ENCODE measurements at regions not wholly inside any gene's neighbourhood (a gene's known extent, or its start where the extent isn't known, plus 50 kb on each side); places are given as distances from the start of the nearest gene placed in this dataset.

DNA sequence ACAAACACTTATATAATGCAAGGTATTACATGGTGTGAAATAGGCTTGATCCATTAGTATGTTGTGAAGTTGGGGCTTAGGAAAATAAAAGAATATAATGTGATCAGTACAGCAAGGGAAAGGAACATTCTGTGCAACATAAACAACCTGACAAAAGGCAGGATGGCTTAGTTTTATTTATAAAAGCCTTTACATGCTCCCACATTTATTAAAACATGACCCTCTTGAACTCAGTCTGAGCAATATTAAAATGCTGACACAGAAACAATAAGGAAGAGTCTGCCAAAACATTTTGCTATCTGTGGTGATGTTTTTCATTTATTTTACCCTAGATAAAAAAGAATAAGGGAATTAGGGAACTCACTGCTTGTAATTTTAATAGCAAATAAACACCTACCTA, 519.7 kb downstream of the PCDH7 start:
- TF ChIP-seq, protein P1, sequence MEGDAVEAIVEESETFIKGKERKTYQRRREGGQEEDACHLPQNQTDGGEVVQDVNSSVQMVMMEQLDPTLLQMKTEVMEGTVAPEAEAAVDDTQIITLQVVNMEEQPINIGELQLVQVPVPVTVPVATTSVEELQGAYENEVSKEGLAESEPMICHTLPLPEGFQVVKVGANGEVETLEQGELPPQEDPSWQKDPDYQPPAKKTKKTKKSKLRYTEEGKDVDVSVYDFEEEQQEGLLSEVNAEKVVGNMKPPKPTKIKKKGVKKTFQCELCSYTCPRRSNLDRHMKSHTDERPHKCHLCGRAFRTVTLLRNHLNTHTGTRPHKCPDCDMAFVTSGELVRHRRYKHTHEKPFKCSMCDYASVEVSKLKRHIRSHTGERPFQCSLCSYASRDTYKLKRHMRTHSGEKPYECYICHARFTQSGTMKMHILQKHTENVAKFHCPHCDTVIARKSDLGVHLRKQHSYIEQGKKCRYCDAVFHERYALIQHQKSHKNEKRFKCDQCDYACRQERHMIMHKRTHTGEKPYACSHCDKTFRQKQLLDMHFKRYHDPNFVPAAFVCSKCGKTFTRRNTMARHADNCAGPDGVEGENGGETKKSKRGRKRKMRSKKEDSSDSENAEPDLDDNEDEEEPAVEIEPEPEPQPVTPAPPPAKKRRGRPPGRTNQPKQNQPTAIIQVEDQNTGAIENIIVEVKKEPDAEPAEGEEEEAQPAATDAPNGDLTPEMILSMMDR (IDR thresholded peaks at IDR 0.05), result no peak
- TF ChIP-seq POLR2A (IDR thresholded peaks at IDR 0.05), result no peak
